Lower lobe of right lung (tissue), 2 donors: ENCODE measurements at regions not wholly inside any gene's neighbourhood (a gene's known extent, or its start where the extent isn't known, plus 50 kb on each side); places are given as distances from the start of the nearest gene placed in this dataset.
A peak's percentile ranks its signal among the peaks of the same experiment; 100 is the strongest.

Source experiments
- ATAC-seq, 2 donors: fragments of 200-7000 bp; cut with Tn5 transposase; one replicate each; pipeline ENCODE4 v1.9.1; 2020 to 2022; ENCODE audit warnings: mild to moderate bottlenecking in 2 of 2, moderate library complexity in 2 of 2
- DNase-seq: peaks from one replicate; pipeline ENCODE4 v3.0.0-alpha.2; 2020
- H3K27ac ChIP-seq: fragments of 200-600 bp; one replicate; pipeline ENCODE4 v1.8.0; 2022
- H3K27me3 ChIP-seq: fragments of 200-600 bp; one replicate; pipeline ENCODE4 v1.8.0; 2022; ENCODE audit warnings: low read depth
- H3K36me3 ChIP-seq: fragments of 200-600 bp; one replicate; pipeline ENCODE4 v1.8.0; 2022; ENCODE audit warnings: mild to moderate bottlenecking
- H3K4me1 ChIP-seq: fragments of 200-600 bp; one replicate; pipeline ENCODE4 v1.8.0; 2022
- H3K4me3 ChIP-seq: fragments of 200-600 bp; one replicate; pipeline ENCODE4 v1.8.0; 2022; ENCODE audit warnings: mild to moderate bottlenecking
- H3K9me3 ChIP-seq: fragments of 200-600 bp; one replicate; pipeline ENCODE4 v1.8.0; 2022
- CTCF ChIP-seq: fragments of 200-600 bp; IDR thresholded peaks from one replicate; pipeline ENCODE4 v1.8.0; 2022; ENCODE audit warnings: antibody characterized with exemption, mild to moderate bottlenecking
- intact Hi-C: fragments of 100-400 bp; cut with DNase I; formaldehyde crosslinking; loops from one replicate; pipeline ENCODE4 v1.11.0; 2022
- donor health status: DM: no; HTN: yes; CAD: no; lungs with severe emphysema.

- no peak for TF ChIP-seq CTCF
- Histone ChIP-seq H3K9me3 (no peaks in the 10 kb centered on the region), H3K4me1 (no peaks in the 10 kb centered on the region), H3K4me3 (no peak overlapping the region), H3K27ac (no peak overlapping the region), H3K36me3 (no peaks in the 10 kb centered on the region), H3K27me3 (no peaks in the 10 kb centered on the region)
- ATAC-seq, result no peak
- intact Hi-C loops, result no loop called here
- no peak for DNase-seq
These were observed 752.9 kb upstream of the CT83 start for GRCh38 chrX:117215683-117216082.

- H3K9me3 ChIP-seq, result no peaks in the 10 kb centered on the region
- no peak overlapping the region for H3K4me3 ChIP-seq
- H3K36me3 ChIP-seq, result no peaks in the 10 kb centered on the region
- no peaks in the 10 kb centered on the region for H3K4me1 ChIP-seq
- DNase-seq, result no peak
- H3K27ac ChIP-seq, result no peak overlapping the region
- intact Hi-C loops, result no loop called here
- no peak for ATAC-seq
- no peak for TF ChIP-seq CTCF
- no peaks in the 10 kb centered on the region for H3K27me3 ChIP-seq
These were observed 733.7 kb upstream of the CT83 start for GRCh38 chrX:117196481-117196880.

- intact Hi-C loops, result no loop called here
- Histone ChIP-seq H3K4me1 (no peaks in the 10 kb centered on the region), H3K27me3 (no peaks in the 10 kb centered on the region), H3K27ac (no peak overlapping the region), H3K36me3 (no peaks in the 10 kb centered on the region), H3K4me3 (no peak overlapping the region), H3K9me3 (no peaks in the 10 kb centered on the region)
- no peak for TF ChIP-seq CTCF
- no peak for ATAC-seq
- no peak for DNase-seq
These were observed 684.5 kb upstream of the CT83 start for GRCh38 chrX:117147249-117147648.

- no peaks in the 10 kb centered on the region for H3K36me3 ChIP-seq
- no peaks in the 10 kb centered on the region for H3K4me1 ChIP-seq
- no peak overlapping the region for H3K4me3 ChIP-seq
- no peaks in the 10 kb centered on the region for H3K9me3 ChIP-seq
- DNase-seq, result no peak
- no peaks in the 10 kb centered on the region for H3K27me3 ChIP-seq
- no peak overlapping the region for H3K27ac ChIP-seq
- intact Hi-C loops, result no loop called here
- no peak for TF ChIP-seq CTCF
- ATAC-seq, result peak in 1 of 2 donors; percentile 41
These were observed 675.3 kb upstream of the CT83 start for GRCh38 chrX:117138070-117138469.

GRCh38 chrX:117134983-117135382 is 672.2 kb upstream of the CT83 start:
- Histone ChIP-seq H3K4me3 (no peak overlapping the region), H3K27me3 (no peaks in the 10 kb centered on the region), H3K4me1 (no peaks in the 10 kb centered on the region), H3K9me3 (no peaks in the 10 kb centered on the region), H3K27ac (no peak overlapping the region), H3K36me3 (no peaks in the 10 kb centered on the region)
- no peak for TF ChIP-seq CTCF
- intact Hi-C loops, result no loop called here
- ATAC-seq (no peak), DNase-seq (no peak)

- H3K36me3 ChIP-seq, result no peaks in the 10 kb centered on the region
- no peak for TF ChIP-seq CTCF
- no peaks in the 10 kb centered on the region for H3K4me1 ChIP-seq
- intact Hi-C loops, result no loop called here
- no peak overlapping the region for H3K4me3 ChIP-seq
- ATAC-seq, result no peak
- H3K27me3 ChIP-seq, result no peaks in the 10 kb centered on the region
- H3K27ac ChIP-seq, result no peak overlapping the region
- no peaks in the 10 kb centered on the region for H3K9me3 ChIP-seq
- DNase-seq, result no peak
These were observed 657.9 kb upstream of the CT83 start for GRCh38 chrX:117120700-117121099.
